GM12873 (cell line): ENCODE measurements at regions not wholly inside any gene's neighbourhood (a gene's known extent, or its start where the extent isn't known, plus 50 kb on each side); places are given as distances from the start of the nearest gene placed in this dataset.

Experiments
- TF ChIP-seq, protein P1 (sequence below): IDR thresholded peaks from 2 replicates; pipeline ENCODE4 v1.5.1; 2012; ENCODE audit warnings: low read depth, mild to moderate bottlenecking, moderate library complexity, low read length, control low read depth; ENCODE audit not compliant: insufficient read depth; ENCODE audit errors: missing control alignments

- TF ChIP-seq, protein P1, sequence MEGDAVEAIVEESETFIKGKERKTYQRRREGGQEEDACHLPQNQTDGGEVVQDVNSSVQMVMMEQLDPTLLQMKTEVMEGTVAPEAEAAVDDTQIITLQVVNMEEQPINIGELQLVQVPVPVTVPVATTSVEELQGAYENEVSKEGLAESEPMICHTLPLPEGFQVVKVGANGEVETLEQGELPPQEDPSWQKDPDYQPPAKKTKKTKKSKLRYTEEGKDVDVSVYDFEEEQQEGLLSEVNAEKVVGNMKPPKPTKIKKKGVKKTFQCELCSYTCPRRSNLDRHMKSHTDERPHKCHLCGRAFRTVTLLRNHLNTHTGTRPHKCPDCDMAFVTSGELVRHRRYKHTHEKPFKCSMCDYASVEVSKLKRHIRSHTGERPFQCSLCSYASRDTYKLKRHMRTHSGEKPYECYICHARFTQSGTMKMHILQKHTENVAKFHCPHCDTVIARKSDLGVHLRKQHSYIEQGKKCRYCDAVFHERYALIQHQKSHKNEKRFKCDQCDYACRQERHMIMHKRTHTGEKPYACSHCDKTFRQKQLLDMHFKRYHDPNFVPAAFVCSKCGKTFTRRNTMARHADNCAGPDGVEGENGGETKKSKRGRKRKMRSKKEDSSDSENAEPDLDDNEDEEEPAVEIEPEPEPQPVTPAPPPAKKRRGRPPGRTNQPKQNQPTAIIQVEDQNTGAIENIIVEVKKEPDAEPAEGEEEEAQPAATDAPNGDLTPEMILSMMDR = no peak
Measured at GRCh38 chr5:33033516-33033915, 322.4 kb downstream of the NPR3 start.

DNA sequence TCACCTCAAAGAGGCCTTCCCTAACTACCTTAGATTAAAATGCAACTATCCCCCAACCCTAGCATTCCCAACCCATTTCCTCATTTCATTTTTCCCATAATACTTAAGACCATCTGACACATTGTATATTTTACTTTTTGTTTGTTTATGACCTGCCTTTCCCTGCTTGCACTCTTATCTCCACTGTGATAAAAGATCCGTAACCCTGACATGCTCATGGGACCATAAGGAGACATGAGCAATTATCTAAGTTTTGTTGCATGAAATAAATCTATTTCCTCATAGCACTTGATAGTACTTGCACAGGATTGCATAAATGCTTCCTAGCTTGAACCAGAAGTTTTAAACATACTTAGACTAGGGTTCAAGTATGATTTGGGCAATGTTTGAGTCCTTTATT is 323.7 kb downstream of the NPR3 start:
- TF ChIP-seq, protein P1 = no peak

GRCh38 chr5:33035851-33036527 is 324.9 kb downstream of the NPR3 start:
- TF ChIP-seq, protein P1 = no peak

DNA sequence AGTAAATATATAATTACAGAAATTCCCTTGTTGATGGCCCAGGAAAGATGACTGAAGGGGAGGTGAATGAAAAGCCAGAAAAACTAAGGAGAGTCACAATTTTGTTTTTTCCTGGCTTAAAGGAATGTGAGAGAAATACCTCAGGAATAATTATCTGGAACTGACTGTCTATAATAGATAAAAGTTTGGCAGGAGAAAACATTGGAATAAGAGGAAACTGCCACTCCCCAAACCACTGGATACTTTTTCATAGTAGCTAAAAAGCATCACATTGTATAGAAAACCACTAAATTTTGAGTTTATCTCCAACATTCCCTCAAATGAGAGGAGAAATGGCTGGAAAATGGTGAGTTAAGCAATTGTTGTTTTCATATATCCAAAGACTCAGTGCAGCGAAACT is 326.0 kb downstream of the NPR3 start:
- TF ChIP-seq, protein P1 = no peak

DNA sequence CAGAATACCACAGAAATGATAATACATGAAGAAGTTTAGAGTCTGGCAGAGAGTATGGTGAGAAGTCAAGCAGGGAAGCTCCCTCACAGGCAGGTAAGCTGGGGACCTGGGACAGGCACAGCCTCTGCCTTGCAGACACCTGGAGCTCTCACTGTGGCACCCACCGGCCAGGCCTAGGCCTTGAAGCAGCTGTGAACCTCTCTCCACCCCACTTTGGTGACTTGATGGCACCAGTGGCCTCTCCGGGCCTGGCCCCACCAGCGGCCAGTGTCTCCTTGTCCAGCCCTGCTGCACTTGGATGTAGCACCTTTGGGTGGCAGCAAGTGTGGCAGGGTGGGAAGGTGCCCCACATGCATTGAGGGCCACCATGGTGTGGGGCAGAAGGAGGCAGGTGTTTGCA is 330.5 kb downstream of the NPR3 start:
- TF ChIP-seq, protein P1 = no peak

DNA sequence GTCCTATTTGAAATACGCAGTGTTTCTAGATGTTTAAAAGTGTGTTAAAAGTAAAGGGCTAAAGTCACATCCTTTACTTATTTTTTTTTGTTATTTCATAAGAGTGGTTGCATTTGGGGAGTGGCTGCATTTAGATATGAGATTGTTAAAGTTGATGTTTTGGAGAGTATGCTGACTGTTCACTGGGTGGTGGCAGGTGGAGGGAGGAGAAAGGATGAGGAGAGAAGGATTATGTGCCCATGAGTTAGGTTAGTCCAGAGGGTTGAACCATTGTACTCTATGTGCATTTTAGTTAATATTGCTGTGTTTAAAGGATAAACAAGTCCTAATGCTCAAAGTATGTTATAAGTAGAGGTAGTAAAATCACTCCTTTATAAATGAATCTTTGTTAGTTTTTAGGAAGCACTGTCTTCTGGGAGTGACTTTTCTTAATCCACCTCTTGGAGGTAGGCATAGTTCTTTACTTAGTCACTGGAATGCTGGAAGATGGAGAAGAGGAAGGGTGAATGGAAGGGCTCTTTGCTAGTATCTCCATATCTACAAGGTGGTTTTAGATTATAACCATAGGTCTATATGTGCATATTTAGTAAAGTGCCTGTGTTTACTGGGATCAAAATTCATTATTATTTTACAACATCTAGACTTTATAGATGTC is 332.3 kb downstream of the NPR3 start:
- TF ChIP-seq, protein P1 = no peak

GRCh38 chr5:33046091-33046490 is 335.0 kb downstream of the NPR3 start:
- TF ChIP-seq, protein P1 = no peak
